LNCAP (cell line): ENCODE measurements at regions not wholly inside any gene's neighbourhood (a gene's known extent, or its start where the extent isn't known, plus 50 kb on each side); places are given as distances from the start of the nearest gene placed in this dataset.

ENCODE experiments used
- CTCF ChIP-seq: fragments of 450-650 bp; IDR thresholded peaks from 2 replicates; pipeline ENCODE4 v1.5.1; 2017; ENCODE audit warnings: mild to moderate bottlenecking

- TF ChIP-seq CTCF = no peak
Measured at GRCh38 chr1:8144323-8144722, 118.2 kb upstream of the ERRFI1 start.

- TF ChIP-seq CTCF = no peak
Measured at GRCh38 chr1:8142955-8143629, 117.0 kb upstream of the ERRFI1 start.

- no peak for TF ChIP-seq CTCF
Measured at GRCh38 chr1:8139941-8140340, 113.8 kb upstream of the ERRFI1 start.

- no peak for TF ChIP-seq CTCF
Measured at GRCh38 chr1:8139383-8139782, 113.3 kb upstream of the ERRFI1 start.

- TF ChIP-seq CTCF = no peak
Measured at GRCh38 chr1:8138673-8139072, 112.6 kb upstream of the ERRFI1 start.

GRCh38 chr1:8137481-8138244, 111.6 kb upstream of the ERRFI1 start:
- no peak for TF ChIP-seq CTCF

GRCh38 chr1:8136766-8137165, 110.7 kb upstream of the ERRFI1 start:
- TF ChIP-seq CTCF = no peak
